ENCODE measurements at regions not wholly inside any gene's neighbourhood (a gene's known extent, or its start where the extent isn't known, plus 50 kb on each side); places are given as distances from the start of the nearest gene placed in this dataset.

DNA sequence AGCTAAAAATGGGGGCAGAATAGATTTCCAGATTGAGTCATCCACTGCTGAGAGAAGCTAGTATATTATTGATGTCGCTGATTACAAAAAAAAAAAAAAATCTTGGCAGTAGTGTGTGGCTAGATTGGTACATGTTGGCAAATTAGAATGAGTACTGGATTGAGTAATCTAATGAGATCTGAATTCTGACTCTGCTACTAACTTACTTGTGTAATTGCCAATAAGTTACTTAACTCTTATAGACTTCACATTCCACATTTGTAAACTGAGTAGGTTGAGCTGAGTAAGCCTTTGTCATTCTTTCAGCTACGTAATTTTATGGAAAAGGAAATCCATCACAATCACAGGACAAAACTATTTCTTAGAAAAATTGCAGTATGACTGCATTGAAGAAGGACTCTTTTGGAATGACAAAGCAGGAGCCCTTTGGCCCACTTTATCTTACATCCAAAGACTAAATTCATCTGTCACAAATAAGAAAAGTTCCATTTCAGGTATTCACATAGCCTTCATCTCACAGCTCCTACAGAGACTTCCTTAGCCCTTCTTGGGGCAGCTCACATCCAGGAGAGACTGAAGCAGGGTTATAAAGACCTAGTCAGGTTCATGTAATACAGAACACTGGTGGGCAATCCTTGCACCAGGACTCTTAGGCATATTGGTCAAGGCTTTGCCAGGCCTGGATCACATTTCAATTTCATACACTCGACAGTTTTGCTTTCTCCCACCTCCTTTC lies 197.3 kb upstream of the CPNE8 start:
- TF ChIP-seq, protein P1, sequence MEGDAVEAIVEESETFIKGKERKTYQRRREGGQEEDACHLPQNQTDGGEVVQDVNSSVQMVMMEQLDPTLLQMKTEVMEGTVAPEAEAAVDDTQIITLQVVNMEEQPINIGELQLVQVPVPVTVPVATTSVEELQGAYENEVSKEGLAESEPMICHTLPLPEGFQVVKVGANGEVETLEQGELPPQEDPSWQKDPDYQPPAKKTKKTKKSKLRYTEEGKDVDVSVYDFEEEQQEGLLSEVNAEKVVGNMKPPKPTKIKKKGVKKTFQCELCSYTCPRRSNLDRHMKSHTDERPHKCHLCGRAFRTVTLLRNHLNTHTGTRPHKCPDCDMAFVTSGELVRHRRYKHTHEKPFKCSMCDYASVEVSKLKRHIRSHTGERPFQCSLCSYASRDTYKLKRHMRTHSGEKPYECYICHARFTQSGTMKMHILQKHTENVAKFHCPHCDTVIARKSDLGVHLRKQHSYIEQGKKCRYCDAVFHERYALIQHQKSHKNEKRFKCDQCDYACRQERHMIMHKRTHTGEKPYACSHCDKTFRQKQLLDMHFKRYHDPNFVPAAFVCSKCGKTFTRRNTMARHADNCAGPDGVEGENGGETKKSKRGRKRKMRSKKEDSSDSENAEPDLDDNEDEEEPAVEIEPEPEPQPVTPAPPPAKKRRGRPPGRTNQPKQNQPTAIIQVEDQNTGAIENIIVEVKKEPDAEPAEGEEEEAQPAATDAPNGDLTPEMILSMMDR (IDR thresholded peaks at IDR 0.05), result no peak
- no peak for TF ChIP-seq POLR2A (IDR thresholded peaks at IDR 0.05)
- no peak for TF ChIP-seq POLR2AphosphoS5 (IDR thresholded peaks at IDR 0.05)
